Liver (tissue), 8 donors: ENCODE measurements at regions not wholly inside any gene's neighbourhood (a gene's known extent, or its start where the extent isn't known, plus 50 kb on each side); places are given as distances from the start of the nearest gene placed in this dataset.

Experiments used
- DNase-seq: peaks from one replicate; pipeline ENCODE4 v3.0.0-alpha.2; 2017; ENCODE audit warnings: low spot score
- H3K27ac ChIP-seq, 2 donors: one replicate each; pipeline ENCODE4 v1.7.0; 2013; ENCODE audit warnings: inconsistent platforms in 2 of 2, low read length in 2 of 2, control low read depth in 1 of 2, low read depth in 1 of 2, mild to moderate bottlenecking in 1 of 2
- H3K27me3 ChIP-seq, 4 donors: one replicate each; pipeline versions ENCODE4 v1.6.1 to v1.7.0; 2013; ENCODE audit warnings: low read length in 3 of 4, inconsistent platforms in 1 of 4, mild to moderate bottlenecking in 1 of 4, moderate library complexity in 1 of 4; ENCODE audit not compliant: control insufficient read depth in 4 of 4, insufficient read depth in 4 of 4
- H3K36me3 ChIP-seq, 4 donors: one replicate each; pipeline versions ENCODE4 v1.6.1 to v1.7.0; 2013; ENCODE audit warnings: low read length in 3 of 4, mild to moderate bottlenecking in 3 of 4, low read depth in 1 of 4, moderate library complexity in 1 of 4; ENCODE audit not compliant: control insufficient read depth in 4 of 4, insufficient read depth in 3 of 4
- H3K4me1 ChIP-seq, 4 donors: one replicate each; pipeline versions ENCODE4 v1.6.1 to v1.7.0; 2013; ENCODE audit warnings: low read length in 3 of 4, mild to moderate bottlenecking in 3 of 4, moderate library complexity in 1 of 4; ENCODE audit not compliant: control insufficient read depth in 4 of 4, insufficient read depth in 4 of 4
- H3K4me3 ChIP-seq, 3 donors: one replicate each; pipeline versions ENCODE4 v1.6.1 to v1.7.0; 2013; ENCODE audit warnings: low read length in 3 of 3, control low read depth in 1 of 3, low read depth in 1 of 3, mild to moderate bottlenecking in 1 of 3
- H3K9ac ChIP-seq, 2 donors: one replicate each; pipeline ENCODE4 v1.7.0; 2013; ENCODE audit warnings: low read length in 2 of 2, mild to moderate bottlenecking in 2 of 2, moderate library complexity in 2 of 2, control low read depth in 1 of 2, low read depth in 1 of 2
- H3K9me3 ChIP-seq, 4 donors: one replicate each; pipeline versions ENCODE4 v1.6.1 to v1.7.0; 2013; ENCODE audit warnings: low read length in 3 of 4; ENCODE audit not compliant: control insufficient read depth in 4 of 4
- ATF3 ChIP-seq: IDR thresholded peaks from 2 replicates; pipeline ENCODE4 v1.6.1; 2016; ENCODE audit warnings: antibody characterized with exemption
- CTCF ChIP-seq: fragments of 150-350 bp; IDR thresholded peaks from 2 replicates; pipeline ENCODE4 v1.5.1; 2017; ENCODE audit warnings: improper control_type of control experiment, low read depth, low read length; ENCODE audit not compliant: missing input control
- EGR1 ChIP-seq, 2 donors: IDR thresholded peaks; 2 replicates each; pipeline ENCODE4 v1.6.1; 2016 to 2018; ENCODE audit warnings: antibody characterized with exemption in 2 of 2, low read depth in 2 of 2
- FOXA1 ChIP-seq: IDR thresholded peaks from 2 replicates; pipeline ENCODE4 v1.6.1; 2016; ENCODE audit warnings: antibody characterized with exemption
- HNF4A ChIP-seq, 2 donors: conservative IDR thresholded peaks; 2 replicates each; pipeline ENCODE4 v1.6.1; 2016; ENCODE audit warnings: antibody characterized with exemption in 2 of 2, mild to moderate bottlenecking in 2 of 2
- HNF4G ChIP-seq: IDR thresholded peaks from 2 replicates; pipeline ENCODE4 v1.6.1; 2016; ENCODE audit warnings: antibody characterized with exemption
- JUND ChIP-seq, 2 donors: IDR thresholded peaks; 2 replicates each; pipeline ENCODE4 v1.6.1; 2016; ENCODE audit warnings: antibody characterized with exemption in 2 of 2
- MAX ChIP-seq: IDR thresholded peaks from 2 replicates; pipeline ENCODE4 v1.6.1; 2016; ENCODE audit warnings: antibody characterized with exemption
- NR2F2 ChIP-seq: IDR thresholded peaks from 2 replicates; pipeline ENCODE4 v1.6.1; 2016; ENCODE audit warnings: antibody characterized with exemption
- REST ChIP-seq: IDR thresholded peaks from 2 replicates; pipeline ENCODE4 v1.6.1; 2016; ENCODE audit warnings: antibody characterized with exemption, mild to moderate bottlenecking
- RXRA ChIP-seq, 2 donors: IDR thresholded peaks; 2 replicates each; pipeline ENCODE4 v1.6.1; 2017 to 2018; ENCODE audit warnings: antibody characterized with exemption in 2 of 2, mild to moderate bottlenecking in 1 of 2
- SP1 ChIP-seq: IDR thresholded peaks from 2 replicates; pipeline ENCODE4 v1.6.1; 2018; ENCODE audit warnings: antibody characterized with exemption, mild to moderate bottlenecking
- TAF1 ChIP-seq: conservative IDR thresholded peaks from 2 replicates; pipeline ENCODE4 v1.6.1; 2016; ENCODE audit warnings: antibody characterized with exemption, mild to moderate bottlenecking
- YY1 ChIP-seq: IDR thresholded peaks from 2 replicates; pipeline ENCODE4 v1.6.1; 2016; ENCODE audit warnings: antibody characterized with exemption, mild to moderate bottlenecking
- ZBTB33 ChIP-seq: IDR thresholded peaks from 2 replicates; pipeline ENCODE4 v1.6.1; 2016; ENCODE audit warnings: antibody characterized with exemption
- WGBS: extraction: QIAGEN DNeasy Blood & Tissue Kit; methylation state at CpG from one replicate; pipeline ENCODE4 v1.1.7; 2013; 5-methylcytosine and 5-hydroxymethylcytosine counted together
- donor health status: healthy.
- donor health status: healthy.
- donor health status: healthy.
- donor health status: healthy.
- donor health status: healthy.

- 45% methylated on average over 1 of the region's 1 CpG for WGBS
- H3K4me3 ChIP-seq = no peak overlapping the region
- no peak overlapping the region for H3K27ac ChIP-seq
- H3K9me3 ChIP-seq = no peaks in the 10 kb centered on the region
- H3K9ac ChIP-seq = no peak overlapping the region
- H3K36me3 ChIP-seq = no peaks in the 10 kb centered on the region
- TF ChIP-seq RXRA (IDR thresholded peaks at IDR 0.05) (no peak), HNF4A (conservative IDR thresholded peaks at IDR 0.05) (no peak), FOXA1 (no peak), JUND (IDR thresholded peaks at IDR 0.05) (no peak), ATF3 (no peak), ZBTB33 (no peak), NR2F2 (no peak), EGR1 (IDR thresholded peaks at IDR 0.05; ENCODE audit: low read depth in 2 of 2) (no peak), YY1 (no peak), CTCF (no peak), REST (no peak), SP1 (no peak), MAX (no peak)
- no peaks in the 10 kb centered on the region for H3K4me1 ChIP-seq
- no peaks in the 10 kb centered on the region for H3K27me3 ChIP-seq
- DNase-seq = no peak
These were observed 127.4 kb downstream of the SLC17A6 start for GRCh38 chr11:22465620-22466019.

- H3K9ac ChIP-seq = no peak overlapping the region
- no peaks in the 10 kb centered on the region for H3K36me3 ChIP-seq
- TF ChIP-seq ZBTB33 = no peak
- no peak for TF ChIP-seq HNF4G
- no peak for TF ChIP-seq FOXA1
- no peak for TF ChIP-seq SP1
- no peak for TF ChIP-seq TAF1
- no peak for DNase-seq
- H3K4me3 ChIP-seq = no peak overlapping the region
- no peak overlapping the region for H3K27ac ChIP-seq
- H3K4me1 ChIP-seq = no peaks in the 10 kb centered on the region
- 66% methylated on average over 2 of the region's 2 CpGs for WGBS
- H3K27me3 ChIP-seq = no peaks in the 10 kb centered on the region
- no peaks in the 10 kb centered on the region for H3K9me3 ChIP-seq
These were observed 123.4 kb downstream of the SLC17A6 start for GRCh38 chr11:22461626-22462025.
